HFFc6 (cell line): ENCODE measurements at regions not wholly inside any gene's neighbourhood (a gene's known extent, or its start where the extent isn't known, plus 50 kb on each side); places are given as distances from the start of the nearest gene placed in this dataset.

Experiments
- DNase-seq: peaks from one replicate; pipeline ENCODE4 v3.0.0-alpha.2; 2018
- H3K27ac Mint-ChIP-seq: 2 replicates; pipeline ENCODE4 v1.8.0; 2020; ENCODE audit warnings: mild to moderate bottlenecking, mixed read lengths
- H3K27me3 Mint-ChIP-seq: 2 replicates; pipeline ENCODE4 v1.8.0; 2021; ENCODE audit warnings: mild to moderate bottlenecking, moderate library complexity, mixed read lengths; ENCODE audit not compliant: insufficient read depth
- H3K36me3 Mint-ChIP-seq: 2 replicates; pipeline ENCODE4 v1.8.0; 2021; ENCODE audit warnings: low read depth, mixed read lengths
- H3K4me1 Mint-ChIP-seq: 2 replicates; pipeline ENCODE4 v1.8.0; 2020; ENCODE audit warnings: low read depth, mixed read lengths
- H3K4me3 Mint-ChIP-seq: 2 replicates; pipeline ENCODE4 v1.8.0; 2020; ENCODE audit warnings: mild to moderate bottlenecking, moderate library complexity, mixed read lengths
- H3K9me3 Mint-ChIP-seq: 2 replicates; pipeline ENCODE4 v1.8.0; 2020; ENCODE audit warnings: mild to moderate bottlenecking, mixed read lengths
- CTCF ChIP-seq: fragments of 200-600 bp; sonication (generic); IDR thresholded peaks from 2 replicates; pipeline ENCODE4 v1.5.0; 2021; ENCODE audit warnings: antibody characterized with exemption, mild to moderate bottlenecking

GRCh38 chr10:43904844-43905243 is 256.2 kb upstream of the ZNF32 start:
- DNase-seq = no peak
- Mint-ChIP-seq H3K27me3 (peaks cover 2% of the 10 kb centered on the region; the same call in 1 of the 2 replicates), H3K4me3 (no peak overlapping the region), H3K9me3 (no peaks in the 10 kb centered on the region), H3K27ac (no peak overlapping the region), H3K36me3 (no peaks in the 10 kb centered on the region), H3K4me1 (peaks cover 31% of the 10 kb centered on the region)
- no peak for TF ChIP-seq CTCF

- Mint-ChIP-seq H3K27ac (no peak overlapping the region), H3K27me3 (peaks cover 2% of the 10 kb centered on the region; the same call in 1 of the 2 replicates), H3K36me3 (no peaks in the 10 kb centered on the region), H3K4me1 (peaks cover 36% of the 10 kb centered on the region), H3K9me3 (no peaks in the 10 kb centered on the region), H3K4me3 (no peak overlapping the region)
- no peak for DNase-seq
- TF ChIP-seq CTCF = no peak
Measured at GRCh38 chr10:43904301-43904700, 255.6 kb upstream of the ZNF32 start.

GRCh38 chr10:43903451-43903850 is 254.8 kb upstream of the ZNF32 start:
- H3K27ac Mint-ChIP-seq = no peak overlapping the region
- DNase-seq = no peak
- TF ChIP-seq CTCF = no peak
- H3K9me3 Mint-ChIP-seq = no peaks in the 10 kb centered on the region
- H3K4me3 Mint-ChIP-seq = no peak overlapping the region
- no peaks in the 10 kb centered on the region for H3K36me3 Mint-ChIP-seq
- peaks cover 2% of the 10 kb centered on the region; the same call in 1 of the 2 replicates for H3K27me3 Mint-ChIP-seq
- H3K4me1 Mint-ChIP-seq = peaks cover 42% of the 10 kb centered on the region

- H3K36me3 Mint-ChIP-seq = no peaks in the 10 kb centered on the region
- no peak overlapping the region for H3K27ac Mint-ChIP-seq
- no peak for DNase-seq
- no peak for TF ChIP-seq CTCF
- H3K9me3 Mint-ChIP-seq = no peaks in the 10 kb centered on the region
- H3K4me1 Mint-ChIP-seq = peaks cover 42% of the 10 kb centered on the region
- H3K27me3 Mint-ChIP-seq = peaks cover 2% of the 10 kb centered on the region; the same call in 1 of the 2 replicates
- H3K4me3 Mint-ChIP-seq = no peak overlapping the region
Measured at GRCh38 chr10:43902842-43903241, 254.2 kb upstream of the ZNF32 start.

- Mint-ChIP-seq H3K27ac (no peak overlapping the region), H3K27me3 (peaks cover 2% of the 10 kb centered on the region; the same call in 1 of the 2 replicates), H3K9me3 (no peaks in the 10 kb centered on the region), H3K4me1 (peaks cover 39% of the 10 kb centered on the region), H3K4me3 (no peak overlapping the region), H3K36me3 (no peaks in the 10 kb centered on the region)
- no peak for DNase-seq
- TF ChIP-seq CTCF = no peak
Measured at GRCh38 chr10:43901744-43902504, 253.2 kb upstream of the ZNF32 start.
